Endothelial cell (in vitro differentiated cells): ENCODE measurements at regions not wholly inside any gene's neighbourhood (a gene's known extent, or its start where the extent isn't known, plus 50 kb on each side); places are given as distances from the start of the nearest gene placed in this dataset.

ENCODE experiments used
- DNase-seq: peaks from one replicate; pipeline ENCODE4 v3.0.0; 2021; ENCODE audit warnings: low spot score
- H3K27ac Mint-ChIP-seq: one replicate; pipeline ENCODE4 v1.8.0; 2021; ENCODE audit warnings: mixed read lengths, inconsistent platforms; ENCODE audit not compliant: unreplicated experiment
- H3K27me3 Mint-ChIP-seq: one replicate; pipeline ENCODE4 v1.8.0; 2021; ENCODE audit warnings: mild to moderate bottlenecking, moderate library complexity, mixed read lengths, inconsistent platforms; ENCODE audit not compliant: unreplicated experiment
- H3K36me3 Mint-ChIP-seq: one replicate; pipeline ENCODE4 v1.8.0; 2021; ENCODE audit warnings: mild to moderate bottlenecking, low read depth, mixed read lengths, inconsistent platforms; ENCODE audit not compliant: unreplicated experiment
- H3K4me1 Mint-ChIP-seq: one replicate; pipeline ENCODE4 v1.8.0; 2021; ENCODE audit warnings: mild to moderate bottlenecking, mixed read lengths, inconsistent platforms; ENCODE audit not compliant: unreplicated experiment
- H3K4me3 Mint-ChIP-seq: one replicate; pipeline ENCODE4 v1.8.0; 2021; ENCODE audit warnings: mild to moderate bottlenecking, mixed read lengths, inconsistent platforms; ENCODE audit not compliant: unreplicated experiment
- H3K9me3 Mint-ChIP-seq: one replicate; pipeline ENCODE4 v1.8.0; 2021; ENCODE audit warnings: mixed read lengths, inconsistent platforms; ENCODE audit not compliant: unreplicated experiment
- TF ChIP-seq, protein P1 (sequence below): fragments of 200-600 bp; sonication (generic); IDR thresholded peaks from one replicate; pipeline ENCODE4 v1.5.0; 2021; ENCODE audit warnings: antibody characterized with exemption; ENCODE audit not compliant: unreplicated experiment

DNA sequence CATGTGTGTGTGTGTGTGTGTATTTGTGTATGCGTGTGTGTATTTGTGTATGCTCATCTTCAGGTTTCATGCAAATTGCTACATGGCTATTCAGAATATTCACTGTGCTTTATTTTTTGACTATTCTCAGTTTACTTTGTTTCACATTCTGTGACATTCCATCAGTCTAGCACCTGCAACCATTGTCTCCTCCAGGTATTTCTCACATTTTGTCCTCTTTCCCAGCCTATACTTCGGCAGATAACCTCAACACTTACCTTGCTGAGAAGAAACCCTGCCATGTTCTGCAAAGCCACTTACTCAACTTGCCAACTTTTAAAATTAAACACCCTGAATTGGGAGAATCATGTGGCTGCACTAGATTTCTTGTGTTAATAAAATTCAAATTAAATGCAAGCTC is 135.4 kb upstream of the REG3A start:
- Mint-ChIP-seq H3K27ac (no peak overlapping the region), H3K27me3 (peaks cover 2% of the 10 kb centered on the region)
- no peak for DNase-seq

DNA sequence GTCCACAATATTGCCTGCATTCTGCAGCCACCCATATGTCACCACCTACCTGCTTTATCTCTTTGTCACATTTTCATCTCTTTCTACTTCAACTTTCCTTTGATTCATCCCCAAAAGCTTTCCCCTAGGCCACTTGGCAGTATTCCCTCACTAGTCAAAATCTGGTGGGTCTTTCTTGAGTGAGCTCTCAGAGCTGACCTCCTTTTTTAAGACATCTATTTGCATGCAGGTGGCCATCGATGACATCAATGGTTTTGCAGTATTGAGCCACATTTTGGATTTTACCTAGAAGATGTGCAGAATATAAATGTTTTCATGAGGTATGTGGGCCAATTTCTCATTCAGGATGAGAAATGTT is 133.4 kb upstream of the REG3A start:
- no peak overlapping the region for H3K4me3 Mint-ChIP-seq
- peaks cover 2% of the 10 kb centered on the region for H3K27me3 Mint-ChIP-seq
- H3K27ac Mint-ChIP-seq, result no peak overlapping the region
- TF ChIP-seq, protein P1, sequence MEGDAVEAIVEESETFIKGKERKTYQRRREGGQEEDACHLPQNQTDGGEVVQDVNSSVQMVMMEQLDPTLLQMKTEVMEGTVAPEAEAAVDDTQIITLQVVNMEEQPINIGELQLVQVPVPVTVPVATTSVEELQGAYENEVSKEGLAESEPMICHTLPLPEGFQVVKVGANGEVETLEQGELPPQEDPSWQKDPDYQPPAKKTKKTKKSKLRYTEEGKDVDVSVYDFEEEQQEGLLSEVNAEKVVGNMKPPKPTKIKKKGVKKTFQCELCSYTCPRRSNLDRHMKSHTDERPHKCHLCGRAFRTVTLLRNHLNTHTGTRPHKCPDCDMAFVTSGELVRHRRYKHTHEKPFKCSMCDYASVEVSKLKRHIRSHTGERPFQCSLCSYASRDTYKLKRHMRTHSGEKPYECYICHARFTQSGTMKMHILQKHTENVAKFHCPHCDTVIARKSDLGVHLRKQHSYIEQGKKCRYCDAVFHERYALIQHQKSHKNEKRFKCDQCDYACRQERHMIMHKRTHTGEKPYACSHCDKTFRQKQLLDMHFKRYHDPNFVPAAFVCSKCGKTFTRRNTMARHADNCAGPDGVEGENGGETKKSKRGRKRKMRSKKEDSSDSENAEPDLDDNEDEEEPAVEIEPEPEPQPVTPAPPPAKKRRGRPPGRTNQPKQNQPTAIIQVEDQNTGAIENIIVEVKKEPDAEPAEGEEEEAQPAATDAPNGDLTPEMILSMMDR, result no peak
- peaks cover 3% of the 10 kb centered on the region for H3K4me1 Mint-ChIP-seq
- no peak for DNase-seq
- H3K9me3 Mint-ChIP-seq, result peaks cover 7% of the 10 kb centered on the region
- H3K36me3 Mint-ChIP-seq, result peaks cover 7% of the 10 kb centered on the region

More for the DNA sequence above, 135.4 kb upstream of the REG3A start:
- H3K9me3 Mint-ChIP-seq, result no peaks in the 10 kb centered on the region
- TF ChIP-seq, protein P1, result no peak
- H3K4me3 Mint-ChIP-seq, result no peak overlapping the region
- peaks cover 3% of the 10 kb centered on the region for H3K4me1 Mint-ChIP-seq
- H3K36me3 Mint-ChIP-seq, result no peaks in the 10 kb centered on the region

DNA sequence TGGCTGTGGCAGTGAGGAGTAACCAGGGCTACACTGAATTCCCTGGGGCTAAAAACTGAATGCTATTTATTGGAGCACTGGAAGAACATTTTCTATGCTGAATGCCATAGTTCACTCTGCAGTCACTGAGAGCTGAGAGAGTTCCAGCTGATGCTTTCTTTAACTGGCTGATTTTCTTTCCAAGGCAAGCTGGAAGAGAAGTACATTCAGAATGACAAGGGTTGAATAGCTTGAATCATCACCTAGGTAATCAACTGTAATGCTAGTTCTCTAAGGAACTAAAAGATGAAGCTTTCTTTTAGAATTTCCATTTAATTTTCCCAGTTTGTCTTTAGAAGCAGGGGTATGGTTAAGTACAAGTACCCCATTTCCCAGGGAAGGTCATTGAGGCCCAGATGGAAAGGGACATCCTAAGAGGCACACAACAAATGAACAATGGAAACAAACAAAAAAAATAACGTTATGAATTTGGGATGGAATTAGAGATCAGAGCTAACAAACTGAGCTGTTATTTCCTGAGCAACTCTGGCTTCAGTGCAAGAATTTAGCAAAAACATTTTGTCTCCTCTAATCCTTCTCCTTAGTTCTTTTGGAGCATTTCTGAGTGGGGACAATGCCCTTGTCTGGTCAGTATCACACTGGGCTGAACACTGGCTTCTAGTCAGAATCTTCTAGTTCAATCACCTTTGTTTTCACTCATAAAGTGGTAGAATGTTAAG is 132.8 kb upstream of the REG3A start:
- Mint-ChIP-seq H3K27me3 (peaks cover 2% of the 10 kb centered on the region), H3K4me3 (no peak overlapping the region), H3K9me3 (peaks cover 8% of the 10 kb centered on the region), H3K4me1 (peaks cover 3% of the 10 kb centered on the region), H3K27ac (no peak overlapping the region), H3K36me3 (peaks cover 7% of the 10 kb centered on the region)
- TF ChIP-seq, protein P1, result no peak
- no peak for DNase-seq

DNA sequence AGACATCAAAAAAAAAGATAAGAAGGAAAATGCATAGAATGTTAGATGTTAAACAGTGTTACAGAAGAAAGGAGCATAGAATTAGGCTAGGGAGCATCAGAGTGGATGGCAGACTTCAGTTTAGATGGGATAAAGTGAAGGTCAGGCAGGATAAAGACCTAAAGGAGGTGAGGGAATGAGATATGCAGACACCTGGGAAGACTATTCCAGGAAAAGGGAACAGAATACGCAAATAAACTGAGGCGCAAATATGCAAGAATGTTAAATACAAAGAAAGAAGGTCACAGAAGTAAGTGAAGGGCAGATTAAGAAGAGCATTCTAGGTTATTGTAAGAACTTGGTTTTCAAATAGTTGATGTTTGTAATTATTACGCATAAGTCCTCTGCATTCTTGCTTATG is 116.3 kb upstream of the REG3A start:
- TF ChIP-seq, protein P1, result no peak
- no peak for DNase-seq
- Mint-ChIP-seq H3K4me1 (peaks cover 4% of the 10 kb centered on the region), H3K27ac (no peak overlapping the region), H3K4me3 (no peak overlapping the region), H3K9me3 (no peaks in the 10 kb centered on the region), H3K27me3 (peaks cover 1% of the 10 kb centered on the region), H3K36me3 (no peaks in the 10 kb centered on the region)

DNA sequence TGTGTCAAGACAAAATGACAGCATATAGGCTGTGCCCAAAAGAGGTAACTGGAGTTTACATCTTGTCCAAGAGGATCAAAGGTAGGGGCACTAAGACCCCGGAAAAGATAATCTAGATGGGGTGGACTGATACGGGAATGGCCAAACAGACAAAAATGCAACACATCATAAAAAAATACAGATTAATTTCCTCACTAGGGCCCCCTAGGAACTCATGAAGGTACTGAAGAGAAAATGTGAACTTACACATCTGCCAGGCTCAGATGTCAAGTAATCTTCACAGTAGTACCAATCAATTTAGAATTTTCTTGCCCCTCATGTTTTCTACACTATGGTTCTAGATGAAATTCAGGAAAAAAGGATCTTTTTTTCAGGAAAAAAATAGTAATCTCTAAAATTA is 115.6 kb upstream of the REG3A start:
- no peak for DNase-seq
- Mint-ChIP-seq H3K27ac (no peak overlapping the region), H3K4me3 (no peak overlapping the region), H3K4me1 (peaks cover 10% of the 10 kb centered on the region), H3K27me3 (peaks cover 1% of the 10 kb centered on the region), H3K36me3 (no peaks in the 10 kb centered on the region), H3K9me3 (no peaks in the 10 kb centered on the region)
- TF ChIP-seq, protein P1, result peak; percentile 57
